ENCODE measurements at regions not wholly inside any gene's neighbourhood (a gene's known extent, or its start where the extent isn't known, plus 50 kb on each side); places are given as distances from the start of the nearest gene placed in this dataset.
"Not testable (repeated sequence)": the region's sequence is repeated elsewhere in the genome, so short reads cannot be mapped to it uniquely, and the experiment has no call there.

GRCh38 chr2:107721178-107721577 is 105.5 kb upstream of the RGPD4 start:
- no peaks in the 10 kb centered on the region for H3K9me3 ChIP-seq
- TF ChIP-seq CTCF (IDR thresholded peaks at IDR 0.05): no peak
- no peak for TF ChIP-seq POLR2A (IDR thresholded peaks at IDR 0.05)
- no peaks in the 10 kb centered on the region for H3K36me3 ChIP-seq (replicated peaks in 1 of 2; ENCODE audit: insufficient read depth in 1 of 2, low read depth in 2 of 2)
- intact Hi-C loops (cut with DNase I): no loop called here
- no peak for DNase-seq
- peaks cover 4% of the 10 kb centered on the region for H3K4me1 ChIP-seq
- no peak overlapping the region for H3K4me3 ChIP-seq
- H3K27ac ChIP-seq: no peak overlapping the region
- WGBS, 2 donors: 14 to 22% methylated on average over 3 of the region's 3 CpGs
- ATAC-seq: no peak
- H3K27me3 ChIP-seq: no peaks in the 10 kb centered on the region

GRCh38 chr2:107721586-107721985 is 105.1 kb upstream of the RGPD4 start:
- ATAC-seq: no peak
- WGBS, 2 donors: 36 to 51% methylated on average over 2 of the region's 2 CpGs
- TF ChIP-seq POLR2A (IDR thresholded peaks at IDR 0.05) (no peak), CTCF (IDR thresholded peaks at IDR 0.05) (no peak)

GRCh38 chr2:107725824-107726223 is 100.9 kb upstream of the RGPD4 start:
- H3K4me3 ChIP-seq; DNase-seq; H3K9me3 ChIP-seq; intact Hi-C loops (cut with DNase I); H3K27ac ChIP-seq; H3K36me3 ChIP-seq (replicated peaks in 1 of 2; ENCODE audit: insufficient read depth in 1 of 2, low read depth in 2 of 2); ATAC-seq; H3K4me1 ChIP-seq; H3K27me3 ChIP-seq: not testable (repeated sequence)
- 89 to 95% methylated on average over 1 of the region's 1 CpG for WGBS, 2 donors

More at GRCh38 chr2:107721586-107721985, 105.1 kb upstream of the RGPD4 start:
- H3K9me3 ChIP-seq: no peaks in the 10 kb centered on the region
- H3K4me3 ChIP-seq: no peak overlapping the region
- H3K27me3 ChIP-seq: no peaks in the 10 kb centered on the region
- H3K27ac ChIP-seq: no peak overlapping the region
- intact Hi-C loops (cut with DNase I): no loop called here
- H3K36me3 ChIP-seq (replicated peaks in 1 of 2; ENCODE audit: insufficient read depth in 1 of 2, low read depth in 2 of 2): no peaks in the 10 kb centered on the region
- H3K4me1 ChIP-seq: peaks cover 4% of the 10 kb centered on the region
- DNase-seq: no peak

- DNase-seq: no peak
- Histone ChIP-seq H3K27ac (no peak overlapping the region), H3K4me3 (no peak overlapping the region), H3K36me3 (replicated peaks in 1 of 2; ENCODE audit: insufficient read depth in 1 of 2, low read depth in 2 of 2) (no peaks in the 10 kb centered on the region), H3K27me3 (no peaks in the 10 kb centered on the region), H3K4me1 (no peaks in the 10 kb centered on the region), H3K9me3 (peaks cover 0 to 2% (median 0%) of the 10 kb centered on the region in 3 donors)
- TF ChIP-seq CTCF (IDR thresholded peaks at IDR 0.05) (no peak), POLR2A (IDR thresholded peaks at IDR 0.05) (no peak)
- intact Hi-C loops (cut with DNase I): no loop called here
- no peak for ATAC-seq
Measured at GRCh38 chr2:107727318-107727717, 99.4 kb upstream of the RGPD4 start.

- TF ChIP-seq POLR2A (IDR thresholded peaks at IDR 0.05) (no peak), CTCF (IDR thresholded peaks at IDR 0.05) (no peak)
- 50 to 60% methylated on average over 5 of the region's 5 CpGs for WGBS, 2 donors
- peaks cover 0 to 2% (median 0%) of the 10 kb centered on the region in 3 donors for H3K9me3 ChIP-seq
- no peaks in the 10 kb centered on the region for H3K27me3 ChIP-seq
- no peak for DNase-seq
- H3K27ac ChIP-seq: no peak overlapping the region
- no peaks in the 10 kb centered on the region for H3K4me1 ChIP-seq
- H3K36me3 ChIP-seq (replicated peaks in 1 of 2; ENCODE audit: insufficient read depth in 1 of 2, low read depth in 2 of 2): no peaks in the 10 kb centered on the region
- H3K4me3 ChIP-seq: no peak overlapping the region
- intact Hi-C loops (cut with DNase I): no loop called here
- no peak for ATAC-seq
Measured at GRCh38 chr2:107728586-107728985, 98.1 kb upstream of the RGPD4 start.
